ENCODE measurements at regions not wholly inside any gene's neighbourhood (a gene's known extent, or its start where the extent isn't known, plus 50 kb on each side); places are given as distances from the start of the nearest gene placed in this dataset.
A peak's percentile ranks its signal among the peaks of the same experiment; 100 is the strongest.

DNA sequence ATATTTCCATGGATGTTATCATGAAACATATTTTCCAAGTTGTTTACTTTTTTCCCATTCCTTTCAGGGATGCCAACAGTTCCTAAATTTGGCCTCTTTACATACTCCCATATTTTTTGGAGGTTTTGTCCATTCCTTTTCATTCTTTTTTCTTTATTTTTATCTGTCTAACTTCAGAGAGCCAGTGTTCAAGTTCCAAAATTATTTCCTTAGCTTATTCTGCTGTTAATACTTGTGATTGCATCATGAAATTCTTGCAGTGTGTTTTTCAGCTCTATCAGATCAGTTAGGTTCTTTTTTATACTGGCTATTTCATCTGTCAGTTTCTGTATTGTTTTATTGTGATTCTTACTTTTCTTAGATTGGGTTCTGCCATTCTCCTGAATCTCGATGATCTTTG is 89.9 kb upstream of the TCF21 start:
- peaks cover 0 to 14% of the 10 kb centered on the region in 2 donors for H3K9me3 ChIP-seq
- DNase-seq (no peak), ATAC-seq (no peak)
- intact Hi-C loops (cut with DNase I), result no loop called here
- no peaks in the 10 kb centered on the region for H3K27me3 ChIP-seq
- H3K4me3 ChIP-seq, result no peak overlapping the region
- peaks cover 0 to 1% of the 10 kb centered on the region in 2 donors for H3K4me1 ChIP-seq
- no peak overlapping the region for H3K27ac ChIP-seq
- TF ChIP-seq, protein P1, sequence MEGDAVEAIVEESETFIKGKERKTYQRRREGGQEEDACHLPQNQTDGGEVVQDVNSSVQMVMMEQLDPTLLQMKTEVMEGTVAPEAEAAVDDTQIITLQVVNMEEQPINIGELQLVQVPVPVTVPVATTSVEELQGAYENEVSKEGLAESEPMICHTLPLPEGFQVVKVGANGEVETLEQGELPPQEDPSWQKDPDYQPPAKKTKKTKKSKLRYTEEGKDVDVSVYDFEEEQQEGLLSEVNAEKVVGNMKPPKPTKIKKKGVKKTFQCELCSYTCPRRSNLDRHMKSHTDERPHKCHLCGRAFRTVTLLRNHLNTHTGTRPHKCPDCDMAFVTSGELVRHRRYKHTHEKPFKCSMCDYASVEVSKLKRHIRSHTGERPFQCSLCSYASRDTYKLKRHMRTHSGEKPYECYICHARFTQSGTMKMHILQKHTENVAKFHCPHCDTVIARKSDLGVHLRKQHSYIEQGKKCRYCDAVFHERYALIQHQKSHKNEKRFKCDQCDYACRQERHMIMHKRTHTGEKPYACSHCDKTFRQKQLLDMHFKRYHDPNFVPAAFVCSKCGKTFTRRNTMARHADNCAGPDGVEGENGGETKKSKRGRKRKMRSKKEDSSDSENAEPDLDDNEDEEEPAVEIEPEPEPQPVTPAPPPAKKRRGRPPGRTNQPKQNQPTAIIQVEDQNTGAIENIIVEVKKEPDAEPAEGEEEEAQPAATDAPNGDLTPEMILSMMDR (IDR thresholded peaks at IDR 0.05), result no peak
- H3K36me3 ChIP-seq, result no peaks in the 10 kb centered on the region

DNA sequence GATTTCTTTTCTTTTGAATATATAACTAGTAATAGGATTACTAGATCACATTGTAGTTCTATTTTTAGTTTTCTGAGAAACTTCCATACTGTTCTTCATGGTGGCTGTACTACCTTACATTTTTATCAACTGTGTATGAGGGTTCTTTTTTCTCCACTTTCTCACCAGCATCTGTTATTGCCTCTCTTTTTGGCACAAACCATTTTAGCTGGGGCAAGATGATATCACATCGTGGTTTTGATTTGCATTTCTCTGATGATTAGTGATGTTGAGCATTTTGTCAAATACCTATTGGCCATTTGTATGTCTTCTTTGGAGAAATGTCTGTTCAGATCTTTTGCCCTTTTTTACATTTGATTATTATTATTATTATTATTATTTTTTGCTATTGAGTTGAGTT is 86.1 kb upstream of the TCF21 start:
- DNase-seq (no peak), ATAC-seq (no peak)
- Histone ChIP-seq H3K4me1 (peaks cover 0 to 6% of the 10 kb centered on the region in 2 donors), H3K4me3 (no peak overlapping the region), H3K36me3 (no peaks in the 10 kb centered on the region), H3K9me3 (peaks cover 0 to 8% of the 10 kb centered on the region in 2 donors), H3K27me3 (no peaks in the 10 kb centered on the region), H3K27ac (no peak overlapping the region)
- intact Hi-C loops (cut with DNase I), result no loop called here
- TF ChIP-seq, protein P1 (IDR thresholded peaks at IDR 0.05), result no peak

DNA sequence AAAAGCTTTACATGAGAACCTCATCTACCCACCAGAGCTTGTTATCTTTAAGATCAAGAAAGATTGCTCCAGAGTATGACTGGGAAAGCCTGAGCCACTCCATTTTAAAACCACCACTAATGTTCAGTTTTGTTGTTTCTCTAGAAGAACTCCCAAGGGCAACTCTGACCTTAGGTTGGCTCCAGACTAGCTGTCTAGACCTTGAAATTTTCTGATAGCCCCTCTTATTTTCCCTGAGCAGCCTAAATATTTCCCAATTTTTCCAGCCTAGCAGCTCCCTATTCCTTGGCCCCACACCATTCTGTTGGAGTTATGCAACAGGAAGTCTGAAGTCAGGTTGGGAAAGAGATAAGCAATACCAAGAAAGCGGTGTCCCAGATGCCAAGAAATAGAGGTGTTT is 84.6 kb upstream of the TCF21 start:
- Histone ChIP-seq H3K4me3 (no peak overlapping the region), H3K36me3 (no peaks in the 10 kb centered on the region), H3K27ac (no peak overlapping the region), H3K27me3 (no peaks in the 10 kb centered on the region), H3K9me3 (no peaks in the 10 kb centered on the region), H3K4me1 (peaks cover 0 to 6% of the 10 kb centered on the region in 2 donors)
- TF ChIP-seq, protein P1 (IDR thresholded peaks at IDR 0.05), result no peak
- intact Hi-C loops (cut with DNase I), result no loop called here
- DNase-seq (peak in 1 of 4 donors; percentile 70), ATAC-seq (no peak)

DNA sequence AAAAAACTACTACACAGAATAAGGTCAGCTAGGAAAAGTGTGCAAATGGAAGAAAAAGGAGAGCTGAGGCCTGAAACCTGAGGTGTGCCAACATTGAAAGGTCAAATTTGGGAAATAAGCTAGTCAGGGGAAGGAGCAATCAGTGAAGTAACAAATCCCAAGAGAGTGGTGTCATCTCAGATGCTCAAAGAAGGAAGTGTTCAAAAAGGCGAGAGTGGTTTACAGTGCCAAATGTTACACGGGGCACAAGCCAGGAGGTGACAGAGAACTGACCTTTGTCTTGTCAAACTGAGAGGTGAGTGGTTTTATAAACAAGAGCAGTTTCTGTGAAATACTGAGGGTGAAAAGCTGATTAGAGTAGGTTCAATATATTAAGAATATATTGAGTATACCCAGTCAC is 83.0 kb upstream of the TCF21 start:
- intact Hi-C loops (cut with DNase I), result no loop called here
- Histone ChIP-seq H3K4me1 (peaks cover 0 to 6% of the 10 kb centered on the region in 2 donors), H3K27me3 (no peaks in the 10 kb centered on the region), H3K27ac (no peak overlapping the region), H3K4me3 (no peak overlapping the region), H3K9me3 (peaks cover 0 to 2% of the 10 kb centered on the region in 2 donors), H3K36me3 (no peaks in the 10 kb centered on the region)
- DNase-seq (no peak), ATAC-seq (no peak)
- TF ChIP-seq, protein P1 (IDR thresholded peaks at IDR 0.05), result no peak

DNA sequence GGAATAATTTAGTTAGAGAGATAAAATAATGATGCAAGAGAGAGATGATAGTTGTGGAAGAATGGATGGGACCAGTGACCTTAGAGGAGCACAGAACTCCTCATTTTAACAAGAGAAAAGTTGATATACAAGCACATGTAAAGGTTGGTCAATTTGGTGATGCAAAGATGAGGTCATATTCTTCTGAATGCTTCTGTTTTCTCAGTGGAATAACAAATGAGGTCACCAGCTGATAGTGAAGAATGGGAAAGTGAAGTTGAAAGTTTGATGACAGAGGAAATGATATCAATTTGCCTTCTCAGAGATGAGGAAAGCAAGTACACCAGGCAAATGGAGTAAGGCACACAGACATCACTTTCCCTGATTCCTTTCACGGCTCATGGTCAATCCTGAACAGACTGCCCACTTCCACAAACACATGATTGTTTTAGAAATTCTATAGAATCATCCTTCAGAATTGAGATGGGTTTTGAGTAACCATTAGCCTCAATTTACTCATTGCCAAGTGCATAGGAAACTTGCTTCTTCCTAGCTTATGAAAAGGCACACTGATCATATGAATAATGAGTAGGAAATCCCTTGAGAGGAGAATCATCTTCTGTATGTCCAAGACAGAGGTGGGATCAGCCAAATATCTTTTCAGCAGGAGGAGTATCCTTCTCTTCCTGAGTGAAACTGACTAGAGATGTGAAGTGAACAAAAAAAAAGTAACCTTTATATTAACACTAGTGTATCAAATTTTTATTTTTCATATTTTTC is 82.4 kb upstream of the TCF21 start:
- DNase-seq, result no peak
- intact Hi-C loops (cut with DNase I), result no loop called here
- Histone ChIP-seq H3K4me1 (peaks cover 0 to 6% of the 10 kb centered on the region in 2 donors), H3K27ac (no peak overlapping the region), H3K36me3 (no peaks in the 10 kb centered on the region), H3K9me3 (peaks cover 0 to 2% of the 10 kb centered on the region in 2 donors), H3K27me3 (no peaks in the 10 kb centered on the region), H3K4me3 (no peak overlapping the region)
- TF ChIP-seq, protein P1 (IDR thresholded peaks at IDR 0.05), result no peak
- no peak for ATAC-seq
